Psoas muscle (tissue), 7 donors: ENCODE measurements at regions not wholly inside any gene's neighbourhood (a gene's known extent, or its start where the extent isn't known, plus 50 kb on each side); places are given as distances from the start of the nearest gene placed in this dataset.

ENCODE experiments used
- ATAC-seq, 4 donors: fragments of 200-7000 bp; cut with Tn5 transposase; one replicate each; pipeline ENCODE4 v1.9.1; 2020; ENCODE audit warnings: moderate library complexity in 3 of 4, mild to moderate bottlenecking in 2 of 4
- DNase-seq, 2 donors: peaks; one replicate each; pipeline ENCODE4 v3.0.0-alpha.2; 2020
- H3K27ac ChIP-seq: fragments of 200-600 bp; one replicate; pipeline ENCODE4 v1.8.0; 2022
- H3K27me3 ChIP-seq, 3 donors: fragments of 200-600 bp in 1 of 3; one replicate each; pipeline versions ENCODE4 v1.6.1 to v1.8.0; 2013 to 2022; ENCODE audit warnings: low read length in 2 of 3, mild to moderate bottlenecking in 2 of 3, moderate library complexity in 1 of 3; ENCODE audit not compliant: insufficient read depth in 3 of 3
- H3K36me3 ChIP-seq, 2 donors: fragments of 200-600 bp in 1 of 2; one replicate each; pipeline versions ENCODE4 v1.6.1 to v1.8.0; 2013 to 2022; ENCODE audit warnings: low read depth in 1 of 2, mild to moderate bottlenecking in 1 of 2, moderate library complexity in 1 of 2; ENCODE audit not compliant: insufficient read depth in 1 of 2
- H3K4me1 ChIP-seq: fragments of 200-600 bp; one replicate; pipeline ENCODE4 v1.8.0; 2022
- H3K4me3 ChIP-seq: fragments of 200-600 bp; one replicate; pipeline ENCODE4 v1.8.0; 2022; ENCODE audit warnings: mild to moderate bottlenecking
- H3K9me3 ChIP-seq: fragments of 200-600 bp; one replicate; pipeline ENCODE4 v1.8.0; 2022
- CTCF ChIP-seq: fragments of 200-600 bp; IDR thresholded peaks from one replicate; pipeline ENCODE4 v1.8.0; 2022; ENCODE audit warnings: antibody characterized with exemption
- WGBS, 3 donors: extraction: QIAGEN DNeasy Blood & Tissue Kit; methylation state at CpG; one replicate each; pipeline versions ENCODE4 v1.1.6 to v1.1.7; 2013; 5-methylcytosine and 5-hydroxymethylcytosine counted together
- intact Hi-C, 2 donors: fragments of 100-400 bp; cut with DNase I; formaldehyde crosslinking; loops; one replicate each; pipeline versions ENCODE4 v1.11.0 to v1.14.2; 2022
- donor health status: healthy with polysubstance abuse.
- donor health status: DM: no; HTN: no; CAD: no; lungs with moderate emphysema.
- donor health status: Bipolar disorder and iron deficiency.
- donor health status: healthy.
- donor health status: DM: yes; HTN: yes; CAD: no.
- donor health status: DM: no; HTN: no; CAD: no.
- donor health status: DM: yes; HTN: yes; CAD: no.

- H3K4me1 ChIP-seq: no peaks in the 10 kb centered on the region
- WGBS, 3 donors: 46 to 49% (median 47%) methylated on average over 5 of the region's 5 CpGs
- H3K9me3 ChIP-seq: no peaks in the 10 kb centered on the region
- no peak for ATAC-seq
- no peak overlapping the region for H3K27ac ChIP-seq
- H3K36me3 ChIP-seq: no peaks in the 10 kb centered on the region
- H3K4me3 ChIP-seq: no peak overlapping the region
- no peak for TF ChIP-seq CTCF
- no peaks in the 10 kb centered on the region for H3K27me3 ChIP-seq
- DNase-seq: no peak
- intact Hi-C loops: no loop called here
Observed at GRCh38 chr16:59909262-59909661, 1175.1 kb upstream of the GOT2 start.

GRCh38 chr16:59907611-59908010 lies 1173.5 kb upstream of the GOT2 start:
- Histone ChIP-seq H3K4me1 (no peaks in the 10 kb centered on the region), H3K36me3 (no peaks in the 10 kb centered on the region), H3K9me3 (no peaks in the 10 kb centered on the region), H3K27ac (no peak overlapping the region), H3K4me3 (no peak overlapping the region), H3K27me3 (no peaks in the 10 kb centered on the region)
- ATAC-seq (no peak), DNase-seq (no peak)
- intact Hi-C loops: no loop called here
- WGBS, 3 donors: 49 to 60% (median 54%) methylated on average over 4 of the region's 4 CpGs
- no peak for TF ChIP-seq CTCF

GRCh38 chr16:59905606-59906005 lies 1171.5 kb upstream of the GOT2 start:
- intact Hi-C loops: no loop called here
- Histone ChIP-seq H3K27ac (no peak overlapping the region), H3K4me3 (no peak overlapping the region), H3K4me1 (no peaks in the 10 kb centered on the region), H3K36me3 (no peaks in the 10 kb centered on the region), H3K27me3 (no peaks in the 10 kb centered on the region), H3K9me3 (no peaks in the 10 kb centered on the region)
- WGBS, 3 donors: 51 to 66% (median 57%) methylated on average over 6 of the region's 6 CpGs
- ATAC-seq: no peak
- DNase-seq: no peak
- TF ChIP-seq CTCF: no peak

- DNase-seq (no peak), ATAC-seq (no peak)
- Histone ChIP-seq H3K27me3 (no peaks in the 10 kb centered on the region), H3K27ac (no peak overlapping the region), H3K36me3 (no peaks in the 10 kb centered on the region), H3K4me3 (no peak overlapping the region), H3K4me1 (no peaks in the 10 kb centered on the region), H3K9me3 (no peaks in the 10 kb centered on the region)
- intact Hi-C loops: no loop called here
- TF ChIP-seq CTCF: no peak
- 53 to 71% (median 63%) methylated on average over 2 of the region's 2 CpGs for WGBS, 3 donors
Observed at GRCh38 chr16:59905131-59905530, 1171.0 kb upstream of the GOT2 start.

GRCh38 chr16:59899940-59900339 lies 1165.8 kb upstream of the GOT2 start:
- Histone ChIP-seq H3K4me3 (no peak overlapping the region), H3K27me3 (no peaks in the 10 kb centered on the region), H3K9me3 (no peaks in the 10 kb centered on the region), H3K4me1 (no peaks in the 10 kb centered on the region), H3K27ac (no peak overlapping the region), H3K36me3 (no peaks in the 10 kb centered on the region)
- intact Hi-C loops: no loop called here
- TF ChIP-seq CTCF: no peak
- 85 to 98% (median 90%) methylated on average over 2 of the region's 2 CpGs for WGBS, 3 donors
- ATAC-seq: no peak
- no peak for DNase-seq
